Astrocyte (in vitro differentiated cells and primary cell): ENCODE measurements at regions not wholly inside any gene's neighbourhood (a gene's known extent, or its start where the extent isn't known, plus 50 kb on each side); places are given as distances from the start of the nearest gene placed in this dataset.

ENCODE experiments used
- DNase-seq: peaks from one replicate; pipeline ENCODE4 v3.0.0-alpha.2; 2010; ENCODE audit warnings: low read depth
- FAIRE-seq: peaks from 2 replicates; lab custom pipeline; 2011; peaks lifted over from hg19 to GRCh38; lab: Jason Lieb, UNC
- H2AFZ ChIP-seq: 2 replicates; pipeline ENCODE4 v1.6.0; 2012; ENCODE audit warnings: low read depth, low read length, inconsistent platforms
- H3K27ac ChIP-seq: 2 replicates; pipeline ENCODE4 v1.5.1; 2011; ENCODE audit warnings: low read depth, low read length, inconsistent platforms
- H3K27me3 ChIP-seq: 2 replicates; pipeline ENCODE4 v1.6.0; 2011; ENCODE audit warnings: low read length, inconsistent platforms; ENCODE audit not compliant: insufficient read depth
- H3K36me3 ChIP-seq: 2 replicates; pipeline ENCODE4 v1.5.1; 2011; ENCODE audit warnings: low read length, inconsistent platforms; ENCODE audit not compliant: insufficient read depth
- H3K4me1 ChIP-seq: 2 replicates; pipeline ENCODE4 v1.5.1; 2011; ENCODE audit warnings: low read length, inconsistent platforms; ENCODE audit not compliant: insufficient read depth
- H3K4me2 ChIP-seq: 2 replicates; pipeline ENCODE4 v1.6.0; 2012; ENCODE audit warnings: low read length, inconsistent platforms
- H3K4me3 ChIP-seq: 2 replicates; pipeline ENCODE4 v1.5.1; 2011; ENCODE audit warnings: low read depth, mild to moderate bottlenecking, low read length, inconsistent platforms; ENCODE audit not compliant: insufficient read depth
- H3K79me2 ChIP-seq: 2 replicates; pipeline ENCODE4 v1.6.0; 2012; ENCODE audit warnings: mild to moderate bottlenecking, low read length, inconsistent platforms; ENCODE audit not compliant: insufficient read depth
- H3K9ac ChIP-seq: 2 replicates; pipeline ENCODE4 v1.6.0; 2012; ENCODE audit warnings: mild to moderate bottlenecking, low read length, inconsistent platforms
- H3K9me3 ChIP-seq: 2 replicates; pipeline ENCODE4 v1.5.1; 2012; ENCODE audit warnings: low read depth, mild to moderate bottlenecking, low read length, inconsistent platforms; ENCODE audit not compliant: insufficient read depth
- H4K20me1 ChIP-seq: 2 replicates; pipeline ENCODE4 v1.6.0; 2012; ENCODE audit warnings: low read length, inconsistent platforms; ENCODE audit not compliant: insufficient read depth
- H3K27ac Mint-ChIP-seq: one replicate; pipeline ENCODE4 v1.8.0; 2021; ENCODE audit warnings: mild to moderate bottlenecking, mixed read lengths; ENCODE audit not compliant: unreplicated experiment
- H3K27me3 Mint-ChIP-seq: one replicate; pipeline ENCODE4 v1.8.0; 2021; ENCODE audit warnings: low read depth, mixed read lengths; ENCODE audit not compliant: unreplicated experiment
- H3K36me3 Mint-ChIP-seq: one replicate; pipeline ENCODE4 v1.8.0; 2021; ENCODE audit warnings: low read depth, mixed read lengths; ENCODE audit not compliant: unreplicated experiment
- H3K4me1 Mint-ChIP-seq: one replicate; pipeline ENCODE4 v1.8.0; 2021; ENCODE audit warnings: low read depth, mixed read lengths; ENCODE audit not compliant: unreplicated experiment
- H3K4me3 Mint-ChIP-seq: one replicate; pipeline ENCODE4 v1.8.0; 2021; ENCODE audit warnings: mild to moderate bottlenecking, moderate library complexity, mixed read lengths; ENCODE audit not compliant: unreplicated experiment
- H3K9me3 Mint-ChIP-seq: one replicate; pipeline ENCODE4 v1.8.0; 2021; ENCODE audit warnings: mild to moderate bottlenecking, mixed read lengths; ENCODE audit not compliant: unreplicated experiment
- EZH2 ChIP-seq: IDR thresholded peaks from 2 replicates; pipeline ENCODE4 v1.6.1; 2012; ENCODE audit warnings: mild to moderate bottlenecking, low read length, inconsistent platforms; ENCODE audit not compliant: insufficient read depth
- TF ChIP-seq, protein P1 (sequence below): IDR thresholded peaks from 2 replicates; pipeline ENCODE4 v1.5.1; 2011; ENCODE audit warnings: low read depth, mild to moderate bottlenecking, inconsistent platforms, low read length, moderate library complexity; ENCODE audit not compliant: insufficient read depth

DNA sequence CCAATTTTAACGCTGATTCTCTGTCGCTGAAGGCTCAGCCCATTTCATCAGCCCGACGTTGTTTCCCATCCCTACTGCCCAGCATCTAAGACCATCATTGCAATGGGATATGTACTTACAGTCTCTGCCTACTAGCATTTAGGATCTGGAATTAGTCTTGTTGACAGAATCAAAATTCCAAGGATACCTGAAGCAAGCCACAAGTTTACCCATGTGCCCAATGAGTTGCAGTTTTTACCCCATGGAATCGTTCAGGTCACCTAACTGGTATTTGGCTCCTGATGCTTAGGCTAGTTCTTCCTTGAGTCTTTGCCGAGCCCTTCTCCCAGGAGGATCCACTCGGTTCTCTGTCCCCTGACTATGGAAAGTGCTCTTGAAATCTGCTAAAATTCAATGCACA is 276.8 kb downstream of the DNAJB9 start:
- Histone ChIP-seq H4K20me1 (no peaks in the 10 kb centered on the region), H3K9me3 (no peaks in the 10 kb centered on the region), H3K27me3 (no peaks in the 10 kb centered on the region), H3K79me2 (no peaks in the 10 kb centered on the region), H3K4me3 (no peak overlapping the region), H3K36me3 (no peaks in the 10 kb centered on the region), H3K4me2 (no peak overlapping the region), H3K4me1 (no peaks in the 10 kb centered on the region), H3K27ac (no peak overlapping the region), H2AFZ (no peak overlapping the region), H3K9ac (no peak overlapping the region)
- Mint-ChIP-seq H3K27ac (no peak overlapping the region), H3K36me3 (no peaks in the 10 kb centered on the region), H3K9me3 (no peaks in the 10 kb centered on the region), H3K4me1 (no peaks in the 10 kb centered on the region), H3K27me3 (no peaks in the 10 kb centered on the region), H3K4me3 (no peak overlapping the region)
- no peak for FAIRE-seq
- no peak for TF ChIP-seq EZH2
- TF ChIP-seq, protein P1, sequence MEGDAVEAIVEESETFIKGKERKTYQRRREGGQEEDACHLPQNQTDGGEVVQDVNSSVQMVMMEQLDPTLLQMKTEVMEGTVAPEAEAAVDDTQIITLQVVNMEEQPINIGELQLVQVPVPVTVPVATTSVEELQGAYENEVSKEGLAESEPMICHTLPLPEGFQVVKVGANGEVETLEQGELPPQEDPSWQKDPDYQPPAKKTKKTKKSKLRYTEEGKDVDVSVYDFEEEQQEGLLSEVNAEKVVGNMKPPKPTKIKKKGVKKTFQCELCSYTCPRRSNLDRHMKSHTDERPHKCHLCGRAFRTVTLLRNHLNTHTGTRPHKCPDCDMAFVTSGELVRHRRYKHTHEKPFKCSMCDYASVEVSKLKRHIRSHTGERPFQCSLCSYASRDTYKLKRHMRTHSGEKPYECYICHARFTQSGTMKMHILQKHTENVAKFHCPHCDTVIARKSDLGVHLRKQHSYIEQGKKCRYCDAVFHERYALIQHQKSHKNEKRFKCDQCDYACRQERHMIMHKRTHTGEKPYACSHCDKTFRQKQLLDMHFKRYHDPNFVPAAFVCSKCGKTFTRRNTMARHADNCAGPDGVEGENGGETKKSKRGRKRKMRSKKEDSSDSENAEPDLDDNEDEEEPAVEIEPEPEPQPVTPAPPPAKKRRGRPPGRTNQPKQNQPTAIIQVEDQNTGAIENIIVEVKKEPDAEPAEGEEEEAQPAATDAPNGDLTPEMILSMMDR: no peak
- DNase-seq: no peak

DNA sequence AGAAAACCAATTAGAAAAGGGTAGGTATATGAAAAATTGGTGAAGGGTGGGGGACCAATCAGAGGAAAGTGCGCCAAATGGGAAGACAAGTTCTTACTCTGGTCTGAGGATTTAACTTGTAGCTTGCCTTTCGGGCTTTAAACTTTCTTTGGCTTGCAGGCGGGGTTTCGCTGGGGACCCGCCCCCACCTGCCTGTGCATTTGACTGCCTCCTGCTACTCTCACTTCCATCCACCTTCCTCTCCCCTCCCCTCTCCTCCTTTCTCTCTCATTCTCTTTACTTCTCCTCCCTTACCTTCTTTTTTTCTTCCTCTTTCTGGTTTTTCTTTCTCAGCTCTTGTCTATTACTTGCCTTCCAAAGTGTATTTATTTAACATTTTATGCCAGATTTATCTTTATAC is 278.8 kb downstream of the DNAJB9 start:
- no peak overlapping the region for H3K4me3 Mint-ChIP-seq
- H3K9me3 Mint-ChIP-seq: no peaks in the 10 kb centered on the region

DNA sequence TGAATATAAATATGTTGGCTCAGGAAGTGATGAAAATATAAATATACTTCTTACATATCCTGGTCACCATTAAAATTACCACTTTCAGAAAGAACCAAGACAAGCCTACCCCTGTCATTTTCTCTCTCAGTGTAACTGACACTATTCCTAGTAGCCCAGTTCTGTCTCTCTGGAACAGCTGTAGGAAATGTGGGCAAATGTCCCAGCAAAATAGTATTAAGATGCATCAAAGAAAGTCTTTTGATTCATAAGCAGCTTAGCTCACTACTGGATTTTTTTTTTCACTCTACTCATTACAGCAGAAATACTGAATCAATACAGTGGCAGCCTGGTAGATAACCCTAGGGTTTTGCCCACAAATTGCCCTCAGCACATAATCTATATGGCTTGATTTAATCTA is 290.9 kb downstream of the DNAJB9 start:
- H3K27me3 ChIP-seq: no peaks in the 10 kb centered on the region
- no peak overlapping the region for H3K4me2 ChIP-seq
- H3K36me3 ChIP-seq: no peaks in the 10 kb centered on the region
- H3K9me3 ChIP-seq: no peaks in the 10 kb centered on the region
- H3K27ac ChIP-seq: no peak overlapping the region
- Mint-ChIP-seq H3K27ac (no peak overlapping the region), H3K36me3 (peaks cover 2% of the 10 kb centered on the region), H3K9me3 (peaks cover 2% of the 10 kb centered on the region), H3K4me1 (no peaks in the 10 kb centered on the region), H3K4me3 (no peak overlapping the region), H3K27me3 (no peaks in the 10 kb centered on the region)
- FAIRE-seq (no peak), DNase-seq (no peak)
- H2AFZ ChIP-seq: no peak overlapping the region
- no peaks in the 10 kb centered on the region for H3K79me2 ChIP-seq
- H3K9ac ChIP-seq: no peak overlapping the region
- no peak overlapping the region for H3K4me3 ChIP-seq
- TF ChIP-seq, protein P1: no peak
- no peak for TF ChIP-seq EZH2
- H3K4me1 ChIP-seq: no peaks in the 10 kb centered on the region
- no peaks in the 10 kb centered on the region for H4K20me1 ChIP-seq

More for the DNA sequence above, 278.8 kb downstream of the DNAJB9 start:
- no peaks in the 10 kb centered on the region for H4K20me1 ChIP-seq
- no peaks in the 10 kb centered on the region for H3K27me3 Mint-ChIP-seq
- no peak for TF ChIP-seq EZH2
- TF ChIP-seq, protein P1: no peak
- DNase-seq (no peak), FAIRE-seq (no peak)
- H3K9ac ChIP-seq: no peak overlapping the region
- H3K27ac Mint-ChIP-seq: no peak overlapping the region
- H2AFZ ChIP-seq: no peak overlapping the region
- no peaks in the 10 kb centered on the region for H3K4me1 Mint-ChIP-seq
- H3K27ac ChIP-seq: no peak overlapping the region
- no peaks in the 10 kb centered on the region for H3K36me3 Mint-ChIP-seq
- no peak overlapping the region for H3K4me2 ChIP-seq
- no peaks in the 10 kb centered on the region for H3K27me3 ChIP-seq
- no peaks in the 10 kb centered on the region for H3K79me2 ChIP-seq
- no peaks in the 10 kb centered on the region for H3K4me1 ChIP-seq
- H3K36me3 ChIP-seq: no peaks in the 10 kb centered on the region
- H3K4me3 ChIP-seq: no peak overlapping the region
- H3K9me3 ChIP-seq: no peaks in the 10 kb centered on the region
